GM23338 (cell line): ENCODE measurements at regions not wholly inside any gene's neighbourhood (a gene's known extent, or its start where the extent isn't known, plus 50 kb on each side); places are given as distances from the start of the nearest gene placed in this dataset.

Experiments used
- ATAC-seq: fragments of 200-7000 bp; cut with Tn5 transposase; 3 replicates; pipeline ENCODE4 v1.9.1; 2020
- DNase-seq: peaks from one replicate; pipeline ENCODE4 v3.0.0-alpha.2; 2015; ENCODE audit warnings: low spot score
- H2AFZ ChIP-seq: fragments of 200-600 bp; sonication (generic); 2 replicates; pipeline ENCODE4 v1.8.0; 2016; ENCODE audit warnings: antibody characterized with exemption, mild to moderate bottlenecking, moderate library complexity
- H3F3A ChIP-seq: fragments of 200-600 bp; sonication (generic); replicated peaks from 2 replicates; pipeline ENCODE4 v1.8.0; 2017; ENCODE audit warnings: antibody characterized with exemption, mixed run types, low read depth
- H3K27ac ChIP-seq: fragments of 200-600 bp; sonication (generic); 2 replicates; pipeline ENCODE4 v1.6.1; 2016; ENCODE audit warnings: low read depth
- H3K27me3 ChIP-seq: fragments of 200-600 bp; sonication (generic); 2 replicates; pipeline ENCODE4 v1.8.0; 2016; ENCODE audit warnings: mild to moderate bottlenecking, mixed run types, moderate library complexity; ENCODE audit not compliant: insufficient read depth
- H3K36me3 ChIP-seq: fragments of 200-600 bp; sonication (generic); 2 replicates; pipeline ENCODE4 v1.8.0; 2016; ENCODE audit warnings: mild to moderate bottlenecking; ENCODE audit not compliant: insufficient read depth
- H3K4me1 ChIP-seq: fragments of 200-600 bp; sonication (generic); 2 replicates; pipeline ENCODE4 v1.8.0; 2016; ENCODE audit warnings: mild to moderate bottlenecking, moderate library complexity; ENCODE audit not compliant: insufficient read depth
- H3K4me2 ChIP-seq: fragments of 200-600 bp; sonication (generic); 2 replicates; pipeline ENCODE4 v1.7.1; 2017; ENCODE audit warnings: mixed run types
- H3K4me3 ChIP-seq: fragments of 200-600 bp; sonication (generic); 2 replicates; pipeline ENCODE4 v1.6.1; 2016; ENCODE audit warnings: mixed run types
- H3K79me2 ChIP-seq: fragments of 200-600 bp; sonication (generic); replicated peaks from 2 replicates; pipeline ENCODE4 v1.8.0; 2017; ENCODE audit warnings: mild to moderate bottlenecking; ENCODE audit not compliant: insufficient read depth
- H3K9me2 ChIP-seq: fragments of 200-600 bp; sonication (generic); 2 replicates; pipeline ENCODE4 v1.8.0; 2017; ENCODE audit not compliant: insufficient read depth
- H4K20me1 ChIP-seq: fragments of 200-600 bp; sonication (generic); replicated peaks from 2 replicates; pipeline ENCODE4 v1.8.0; 2017; ENCODE audit warnings: mild to moderate bottlenecking; ENCODE audit not compliant: insufficient read depth
- H3K27ac Mint-ChIP-seq: 2 replicates; pipeline ENCODE4 v1.8.0; 2020; ENCODE audit warnings: inconsistent platforms, mild to moderate bottlenecking, moderate library complexity, mixed read lengths
- H3K27me3 Mint-ChIP-seq: 3 replicates; pipeline ENCODE4 v1.8.0; 2022; ENCODE audit warnings: low read depth, mild to moderate bottlenecking, moderate library complexity, mixed read lengths, inconsistent platforms; ENCODE audit not compliant: insufficient read depth, poor library complexity
- H3K36me3 Mint-ChIP-seq: 3 replicates; pipeline ENCODE4 v1.8.0; 2021; ENCODE audit warnings: low read depth, mild to moderate bottlenecking, inconsistent platforms, moderate library complexity, mixed read lengths
- H3K4me1 Mint-ChIP-seq: 3 replicates; pipeline ENCODE4 v1.8.0; 2020; ENCODE audit warnings: mild to moderate bottlenecking, inconsistent platforms, mixed read lengths
- H3K4me3 Mint-ChIP-seq: 3 replicates; pipeline ENCODE4 v1.8.0; 2021; ENCODE audit warnings: moderate library complexity, mild to moderate bottlenecking, inconsistent platforms, mixed read lengths
- H3K9me3 Mint-ChIP-seq: 3 replicates; pipeline ENCODE4 v1.8.0; 2020; ENCODE audit warnings: moderate library complexity, mild to moderate bottlenecking, inconsistent platforms, mixed read lengths
- CREB1 ChIP-seq: fragments of 250-450 bp; sonication (Bioruptor Pico); IDR thresholded peaks from 2 replicates; pipeline ENCODE4 v1.5.0; 2020; ENCODE audit warnings: low read depth, mild to moderate bottlenecking, moderate library complexity
- EZH2 ChIP-seq: fragments of 200-600 bp; sonication (generic); IDR thresholded peaks from one replicate; pipeline ENCODE4 v1.8.0; 2017; ENCODE audit warnings: antibody characterized with exemption, mild to moderate bottlenecking, low read depth; ENCODE audit not compliant: unreplicated experiment
- EZH2phosphoT487 ChIP-seq: fragments of 200-600 bp; sonication (generic); IDR thresholded peaks from one replicate; pipeline ENCODE4 v1.8.1; 2018; ENCODE audit warnings: antibody characterized with exemption; ENCODE audit not compliant: unreplicated experiment
- NANOG ChIP-seq: IDR thresholded peaks from 2 replicates; pipeline ENCODE4 v1.6.1; 2016; ENCODE audit warnings: antibody characterized with exemption, borderline replicate concordance
- POLR2AphosphoS5 ChIP-seq: IDR thresholded peaks from 2 replicates; pipeline ENCODE4 v1.6.1; 2016; ENCODE audit warnings: antibody characterized with exemption, low read depth
- STAT1 ChIP-seq: IDR thresholded peaks from one replicate; pipeline ENCODE4 v1.6.1; 2016; ENCODE audit warnings: antibody characterized with exemption; ENCODE audit not compliant: unreplicated experiment
- ZNF114 ChIP-seq: fragments of 250-450 bp; sonication (Bioruptor Pico); IDR thresholded peaks from 2 replicates; pipeline ENCODE4 v1.5.0; 2020; ENCODE audit warnings: mild to moderate bottlenecking, moderate library complexity
- ZNF331 ChIP-seq: fragments of 250-450 bp; sonication (Bioruptor Pico); IDR thresholded peaks from 2 replicates; pipeline ENCODE4 v1.5.0; 2020; ENCODE audit warnings: low read depth, mild to moderate bottlenecking, moderate library complexity
- TF ChIP-seq, protein P1 (sequence below): fragments of 250-450 bp; sonication (Bioruptor Pico); IDR thresholded peaks from 2 replicates; pipeline ENCODE4 v1.5.0; 2020; ENCODE audit warnings: mild to moderate bottlenecking, moderate library complexity
- TF ChIP-seq, protein P2 (sequence below): IDR thresholded peaks from 2 replicates; pipeline ENCODE4 v1.6.1; 2016; ENCODE audit warnings: antibody characterized with exemption

DNA sequence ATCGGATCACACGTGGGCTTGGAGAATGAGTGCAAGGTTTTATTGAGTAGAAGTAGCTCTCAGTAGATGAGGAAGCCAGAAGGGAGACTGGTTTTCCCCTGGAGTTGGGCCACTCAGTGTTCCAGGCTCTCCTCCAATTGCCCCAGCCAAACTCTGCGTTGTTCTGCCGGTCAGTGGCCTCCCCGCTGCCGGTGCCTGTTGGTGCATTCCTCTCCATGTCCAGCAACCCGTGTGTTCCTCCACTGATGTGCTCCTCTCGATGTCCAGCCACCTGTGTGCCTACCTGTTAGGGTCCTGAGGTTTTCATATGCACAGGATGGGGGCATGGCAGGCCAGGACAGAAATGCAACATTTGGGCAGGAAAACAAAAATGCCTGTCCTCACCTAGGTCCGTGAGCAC lies 888.0 kb upstream of the PTPRD start (continued):
- TF ChIP-seq, protein P1, sequence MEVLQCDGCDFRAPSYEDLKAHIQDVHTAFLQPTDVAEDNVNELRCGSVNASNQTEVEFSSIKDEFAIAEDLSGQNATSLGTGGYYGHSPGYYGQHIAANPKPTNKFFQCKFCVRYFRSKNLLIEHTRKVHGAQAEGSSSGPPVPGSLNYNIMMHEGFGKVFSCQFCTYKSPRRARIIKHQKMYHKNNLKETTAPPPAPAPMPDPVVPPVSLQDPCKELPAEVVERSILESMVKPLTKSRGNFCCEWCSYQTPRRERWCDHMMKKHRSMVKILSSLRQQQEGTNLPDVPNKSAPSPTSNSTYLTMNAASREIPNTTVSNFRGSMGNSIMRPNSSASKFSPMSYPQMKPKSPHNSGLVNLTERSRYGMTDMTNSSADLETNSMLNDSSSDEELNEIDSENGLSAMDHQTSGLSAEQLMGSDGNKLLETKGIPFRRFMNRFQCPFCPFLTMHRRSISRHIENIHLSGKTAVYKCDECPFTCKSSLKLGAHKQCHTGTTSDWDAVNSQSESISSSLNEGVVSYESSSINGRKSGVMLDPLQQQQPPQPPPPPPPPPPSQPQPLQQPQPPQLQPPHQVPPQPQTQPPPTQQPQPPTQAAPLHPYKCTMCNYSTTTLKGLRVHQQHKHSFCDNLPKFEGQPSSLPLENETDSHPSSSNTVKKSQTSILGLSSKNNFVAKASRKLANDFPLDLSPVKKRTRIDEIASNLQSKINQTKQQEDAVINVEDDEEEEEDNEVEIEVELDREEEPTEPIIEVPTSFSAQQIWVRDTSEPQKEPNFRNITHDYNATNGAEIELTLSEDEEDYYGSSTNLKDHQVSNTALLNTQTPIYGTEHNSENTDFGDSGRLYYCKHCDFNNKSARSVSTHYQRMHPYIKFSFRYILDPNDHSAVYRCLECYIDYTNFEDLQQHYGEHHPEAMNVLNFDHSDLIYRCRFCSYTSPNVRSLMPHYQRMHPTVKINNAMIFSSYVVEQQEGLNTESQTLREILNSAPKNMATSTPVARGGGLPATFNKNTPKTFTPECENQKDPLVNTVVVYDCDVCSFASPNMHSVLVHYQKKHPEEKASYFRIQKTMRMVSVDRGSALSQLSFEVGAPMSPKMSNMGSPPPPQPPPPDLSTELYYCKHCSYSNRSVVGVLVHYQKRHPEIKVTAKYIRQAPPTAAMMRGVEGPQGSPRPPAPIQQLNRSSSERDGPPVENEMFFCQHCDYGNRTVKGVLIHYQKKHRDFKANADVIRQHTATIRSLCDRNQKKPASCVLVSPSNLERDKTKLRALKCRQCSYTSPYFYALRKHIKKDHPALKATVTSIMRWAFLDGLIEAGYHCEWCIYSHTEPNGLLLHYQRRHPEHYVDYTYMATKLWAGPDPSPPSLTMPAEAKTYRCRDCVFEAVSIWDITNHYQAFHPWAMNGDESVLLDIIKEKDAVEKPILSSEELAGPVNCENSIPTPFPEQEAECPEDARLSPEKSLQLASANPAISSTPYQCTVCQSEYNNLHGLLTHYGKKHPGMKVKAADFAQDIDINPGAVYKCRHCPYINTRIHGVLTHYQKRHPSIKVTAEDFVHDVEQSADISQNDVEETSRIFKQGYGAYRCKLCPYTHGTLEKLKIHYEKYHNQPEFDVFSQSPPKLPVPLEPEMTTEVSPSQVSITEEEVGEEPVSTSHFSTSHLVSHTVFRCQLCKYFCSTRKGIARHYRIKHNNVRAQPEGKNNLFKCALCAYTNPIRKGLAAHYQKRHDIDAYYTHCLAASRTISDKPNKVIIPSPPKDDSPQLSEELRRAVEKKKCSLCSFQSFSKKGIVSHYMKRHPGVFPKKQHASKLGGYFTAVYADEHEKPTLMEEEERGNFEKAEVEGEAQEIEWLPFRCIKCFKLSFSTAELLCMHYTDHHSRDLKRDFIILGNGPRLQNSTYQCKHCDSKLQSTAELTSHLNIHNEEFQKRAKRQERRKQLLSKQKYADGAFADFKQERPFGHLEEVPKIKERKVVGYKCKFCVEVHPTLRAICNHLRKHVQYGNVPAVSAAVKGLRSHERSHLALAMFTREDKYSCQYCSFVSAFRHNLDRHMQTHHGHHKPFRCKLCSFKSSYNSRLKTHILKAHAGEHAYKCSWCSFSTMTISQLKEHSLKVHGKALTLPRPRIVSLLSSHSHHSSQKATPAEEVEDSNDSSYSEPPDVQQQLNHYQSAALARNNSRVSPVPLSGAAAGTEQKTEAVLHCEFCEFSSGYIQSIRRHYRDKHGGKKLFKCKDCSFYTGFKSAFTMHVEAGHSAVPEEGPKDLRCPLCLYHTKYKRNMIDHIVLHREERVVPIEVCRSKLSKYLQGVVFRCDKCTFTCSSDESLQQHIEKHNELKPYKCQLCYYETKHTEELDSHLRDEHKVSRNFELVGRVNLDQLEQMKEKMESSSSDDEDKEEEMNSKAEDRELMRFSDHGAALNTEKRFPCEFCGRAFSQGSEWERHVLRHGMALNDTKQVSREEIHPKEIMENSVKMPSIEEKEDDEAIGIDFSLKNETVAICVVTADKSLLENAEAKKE, result no peak
- no peak for TF ChIP-seq EZH2

DNA sequence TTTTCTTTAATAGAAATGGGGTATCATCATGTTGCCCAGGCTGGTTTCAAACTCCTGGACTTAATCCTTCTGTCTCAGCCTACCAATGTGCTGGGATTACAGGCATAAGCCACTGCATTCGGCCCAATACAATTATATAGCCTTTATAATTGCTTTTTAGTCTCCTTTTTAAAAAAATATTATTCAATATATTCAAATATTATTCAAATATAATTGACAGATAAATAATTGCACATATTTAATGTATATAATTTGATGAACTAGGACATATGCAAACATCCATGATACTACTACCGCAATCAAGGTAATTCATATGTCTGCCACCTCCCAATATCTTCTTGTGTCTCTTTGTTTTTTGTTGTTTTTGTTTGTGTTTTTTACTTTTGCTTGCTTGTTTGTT lies 894.2 kb upstream of the PTPRD start:
- no peak overlapping the region for H3K4me2 ChIP-seq
- Mint-ChIP-seq H3K27me3 (peaks cover 3% of the 10 kb centered on the region), H3K27ac (no peak overlapping the region), H3K36me3 (peaks cover 6% of the 10 kb centered on the region; the same call in 1 of the 3 replicates), H3K4me3 (no peak overlapping the region), H3K4me1 (peaks cover 11% of the 10 kb centered on the region), H3K9me3 (peaks cover 3% of the 10 kb centered on the region; the same call in 2 of the 3 replicates)
- H3K9me2 ChIP-seq, result peaks cover 8% of the 10 kb centered on the region
- no peaks in the 10 kb centered on the region for H3F3A ChIP-seq
- H3K27me3 ChIP-seq, result no peaks in the 10 kb centered on the region
- no peak overlapping the region for H3K27ac ChIP-seq
- H3K36me3 ChIP-seq, result no peaks in the 10 kb centered on the region
- ATAC-seq (no peak), DNase-seq (no peak)
- peaks cover 5% of the 10 kb centered on the region; the same call in 1 of the 2 replicates for H3K4me1 ChIP-seq
- H4K20me1 ChIP-seq, result no peaks in the 10 kb centered on the region
- H3K79me2 ChIP-seq, result no peaks in the 10 kb centered on the region
- H2AFZ ChIP-seq, result no peak overlapping the region
- no peak overlapping the region for H3K4me3 ChIP-seq
- TF ChIP-seq ZNF331 (CRISPR knock-in tag), result no peak
- TF ChIP-seq, protein P1, result no peak
- TF ChIP-seq ZNF114 (CRISPR knock-in tag), result no peak
- TF ChIP-seq EZH2phosphoT487, result no peak
- no peak for TF ChIP-seq STAT1
- TF ChIP-seq EZH2, result no peak
- TF ChIP-seq, protein P2, sequence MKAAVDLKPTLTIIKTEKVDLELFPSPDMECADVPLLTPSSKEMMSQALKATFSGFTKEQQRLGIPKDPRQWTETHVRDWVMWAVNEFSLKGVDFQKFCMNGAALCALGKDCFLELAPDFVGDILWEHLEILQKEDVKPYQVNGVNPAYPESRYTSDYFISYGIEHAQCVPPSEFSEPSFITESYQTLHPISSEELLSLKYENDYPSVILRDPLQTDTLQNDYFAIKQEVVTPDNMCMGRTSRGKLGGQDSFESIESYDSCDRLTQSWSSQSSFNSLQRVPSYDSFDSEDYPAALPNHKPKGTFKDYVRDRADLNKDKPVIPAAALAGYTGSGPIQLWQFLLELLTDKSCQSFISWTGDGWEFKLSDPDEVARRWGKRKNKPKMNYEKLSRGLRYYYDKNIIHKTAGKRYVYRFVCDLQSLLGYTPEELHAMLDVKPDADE, result no peak
- no peak for TF ChIP-seq POLR2AphosphoS5
- TF ChIP-seq NANOG, result no peak
- TF ChIP-seq CREB1, result no peak
